ENCODE measurements at regions not wholly inside any gene's neighbourhood (a gene's known extent, or its start where the extent isn't known, plus 50 kb on each side); places are given as distances from the start of the nearest gene placed in this dataset.

DNA sequence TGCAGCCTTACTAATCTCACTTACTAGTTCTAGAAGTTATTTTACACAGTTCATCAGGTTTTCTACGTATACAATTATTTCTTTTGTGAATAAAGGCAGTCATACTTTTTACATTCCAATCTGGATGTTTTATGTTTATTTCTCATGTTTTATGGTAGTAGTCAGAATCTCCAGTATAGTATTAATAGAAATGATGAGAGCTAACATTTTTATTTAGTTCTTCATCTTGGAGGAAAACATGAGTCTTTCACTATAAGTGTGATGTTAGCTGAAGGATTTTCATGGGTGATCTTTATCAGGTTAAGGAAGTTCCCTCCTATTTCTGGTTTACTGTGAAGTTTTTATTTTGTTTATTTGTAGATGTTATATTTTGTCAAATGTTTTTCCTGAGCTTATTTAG is 256.1 kb upstream of the GIMD1 start:
- POLR2A ChIA-PET: no interaction called here

DNA sequence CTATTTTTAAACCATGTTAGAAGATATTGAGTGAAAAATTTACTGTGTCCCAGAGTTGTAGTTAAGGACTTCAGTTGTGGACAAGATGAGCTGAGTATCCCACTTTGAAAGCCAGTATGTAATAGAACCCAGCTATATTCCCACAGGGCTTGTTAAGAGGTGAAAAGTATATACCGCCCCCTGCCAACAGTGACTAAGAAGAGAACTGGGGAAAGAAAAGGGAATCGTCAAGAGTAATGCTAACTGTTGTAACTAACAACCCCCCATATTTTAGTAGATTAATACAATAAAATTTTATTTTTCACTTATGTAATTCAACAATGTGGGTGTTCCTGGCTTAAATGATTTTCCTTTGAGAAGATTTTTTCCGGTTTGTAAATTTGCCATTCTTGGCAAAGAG is 250.4 kb upstream of the GIMD1 start:
- peak; percentile 31 for DNase-seq (ENCODE audit: extremely low spot score)
- ChIA-PET CTCF (interaction anchor here (1.0 kb wide), 1 partner anchor 23 kb away, joined by 3 read pairs; no protein-coding TSS in a partner anchor), POLR2A (no interaction called here)
- TF ChIP-seq ZNF384 (IDR thresholded peaks at IDR 0.05) (no peak), SP1 (IDR thresholded peaks at IDR 0.05) (no peak), TARDBP (IDR thresholded peaks at IDR 0.05) (no peak), LEF1 (IDR thresholded peaks at IDR 0.05; ENCODE audit: borderline replicate concordance) (no peak), ELF4 (IDR thresholded peaks at IDR 0.05) (no peak), NFRKB (IDR thresholded peaks at IDR 0.05) (no peak), HDGF (IDR thresholded peaks at IDR 0.05; ENCODE audit: borderline replicate concordance) (no peak), FOXA1 (IDR thresholded peaks at IDR 0.05) (no peak), CTBP1 (IDR thresholded peaks at IDR 0.05; ENCODE audit: borderline replicate concordance) (no peak), L3MBTL2 (conservative IDR thresholded peaks at IDR 0.05) (no peak), SUZ12 (IDR thresholded peaks at IDR 0.05) (no peak), FOXM1 (IDR thresholded peaks at IDR 0.05; ENCODE audit: borderline replicate concordance) (no peak)
- TF ChIP-seq, protein P1, sequence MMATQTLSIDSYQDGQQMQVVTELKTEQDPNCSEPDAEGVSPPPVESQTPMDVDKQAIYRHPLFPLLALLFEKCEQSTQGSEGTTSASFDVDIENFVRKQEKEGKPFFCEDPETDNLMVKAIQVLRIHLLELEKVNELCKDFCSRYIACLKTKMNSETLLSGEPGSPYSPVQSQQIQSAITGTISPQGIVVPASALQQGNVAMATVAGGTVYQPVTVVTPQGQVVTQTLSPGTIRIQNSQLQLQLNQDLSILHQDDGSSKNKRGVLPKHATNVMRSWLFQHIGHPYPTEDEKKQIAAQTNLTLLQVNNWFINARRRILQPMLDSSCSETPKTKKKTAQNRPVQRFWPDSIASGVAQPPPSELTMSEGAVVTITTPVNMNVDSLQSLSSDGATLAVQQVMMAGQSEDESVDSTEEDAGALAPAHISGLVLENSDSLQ (IDR thresholded peaks at IDR 0.05): no peak

More for the DNA sequence above, 256.1 kb upstream of the GIMD1 start:
- no peak for DNase-seq (ENCODE audit: extremely low spot score)
- CTCF ChIA-PET: no interaction called here
- TF ChIP-seq FOXK2 (IDR thresholded peaks at IDR 0.05) (no peak), NFRKB (IDR thresholded peaks at IDR 0.05) (no peak), HDGF (IDR thresholded peaks at IDR 0.05; ENCODE audit: borderline replicate concordance) (no peak), FOXA1 (IDR thresholded peaks at IDR 0.05) (no peak), SUZ12 (IDR thresholded peaks at IDR 0.05) (no peak), SP1 (IDR thresholded peaks at IDR 0.05) (no peak), BHLHE40 (IDR thresholded peaks at IDR 0.05; ENCODE audit: borderline replicate concordance) (no peak), LEF1 (IDR thresholded peaks at IDR 0.05; ENCODE audit: borderline replicate concordance) (no peak), ARNT (IDR thresholded peaks at IDR 0.05) (no peak)
- TF ChIP-seq, protein P1 (IDR thresholded peaks at IDR 0.05): no peak

- DNase-seq (ENCODE audit: extremely low spot score): no peak
- no peak for TF ChIP-seq FOXM1 (IDR thresholded peaks at IDR 0.05; ENCODE audit: borderline replicate concordance)
- ChIA-PET POLR2A (no interaction called here), CTCF (no interaction called here)
These were observed 247.4 kb upstream of the GIMD1 start for GRCh38 chr4:106615961-106616360.

DNA sequence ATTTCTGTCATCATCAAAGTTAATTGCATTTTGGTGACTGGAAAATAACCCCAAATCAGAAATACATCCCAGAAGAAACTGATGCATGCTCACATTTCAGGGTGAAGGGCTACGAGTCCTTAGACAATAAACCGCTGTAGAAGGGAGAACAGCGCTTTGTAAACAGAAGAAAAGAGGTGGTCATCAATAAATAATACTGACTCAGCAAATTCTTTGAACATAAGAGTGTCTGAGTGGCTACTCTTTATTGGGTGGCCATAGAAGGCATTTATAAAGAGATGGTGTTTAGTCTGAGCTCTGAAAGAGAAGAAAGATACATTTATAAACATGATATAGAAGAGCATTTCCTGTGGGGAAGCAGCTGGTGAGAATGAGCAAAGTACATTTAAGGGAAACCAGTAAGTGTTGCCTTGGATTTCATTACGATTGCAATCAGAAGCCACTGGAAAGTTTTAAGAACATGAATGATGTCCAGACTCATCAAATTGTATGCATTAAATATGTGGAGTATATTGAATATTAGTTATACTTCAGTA is 246.9 kb upstream of the GIMD1 start:
- TF ChIP-seq SP1 (IDR thresholded peaks at IDR 0.05) (no peak), FOXA1 (IDR thresholded peaks at IDR 0.05) (no peak), CTBP1 (IDR thresholded peaks at IDR 0.05; ENCODE audit: borderline replicate concordance) (no peak), HDGF (IDR thresholded peaks at IDR 0.05; ENCODE audit: borderline replicate concordance) (no peak), ZNF384 (IDR thresholded peaks at IDR 0.05) (no peak), FOXK2 (IDR thresholded peaks at IDR 0.05) (no peak), NFRKB (IDR thresholded peaks at IDR 0.05) (no peak), L3MBTL2 (conservative IDR thresholded peaks at IDR 0.05) (no peak), ELF4 (IDR thresholded peaks at IDR 0.05) (no peak), FOXM1 (IDR thresholded peaks at IDR 0.05; ENCODE audit: borderline replicate concordance) (no peak), LEF1 (IDR thresholded peaks at IDR 0.05; ENCODE audit: borderline replicate concordance) (no peak), BHLHE40 (IDR thresholded peaks at IDR 0.05; ENCODE audit: borderline replicate concordance) (no peak), TARDBP (IDR thresholded peaks at IDR 0.05) (no peak), ARNT (IDR thresholded peaks at IDR 0.05) (no peak), SUZ12 (IDR thresholded peaks at IDR 0.05) (no peak)
- TF ChIP-seq, protein P1 (IDR thresholded peaks at IDR 0.05): no peak
- ChIA-PET CTCF (interaction anchor here (1.2 kb wide), 1 partner anchor 12 kb away, joined by 4 read pairs; no protein-coding TSS in a partner anchor), POLR2A (no interaction called here)
- DNase-seq (ENCODE audit: extremely low spot score): no peak

DNA sequence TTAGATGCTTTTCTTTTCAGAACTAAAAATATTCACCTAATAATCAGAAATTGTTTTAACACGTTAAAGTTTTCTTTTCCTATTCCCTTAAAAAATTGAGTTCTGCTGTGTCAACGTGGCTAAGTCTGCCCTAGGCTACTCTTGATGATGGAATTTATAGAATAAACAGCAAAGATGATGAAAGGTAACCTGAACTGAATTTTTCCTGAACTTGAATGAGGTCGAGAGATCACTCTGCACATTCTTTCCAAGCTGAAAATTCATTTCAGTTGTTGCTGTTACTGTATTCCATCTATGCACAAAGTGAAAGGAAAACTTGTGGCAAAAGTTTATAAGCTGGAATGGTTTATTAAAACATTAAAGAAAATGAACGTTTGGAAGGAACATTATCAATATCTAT is 245.9 kb upstream of the GIMD1 start:
- no peak for DNase-seq (ENCODE audit: extremely low spot score)
- ChIA-PET CTCF (interaction anchor here (1.2 kb wide), 1 partner anchor 11 kb away, joined by 4 read pairs; no protein-coding TSS in a partner anchor), POLR2A (no interaction called here)
- TF ChIP-seq SUZ12 (IDR thresholded peaks at IDR 0.05) (no peak), ELF4 (IDR thresholded peaks at IDR 0.05) (no peak), FOXK2 (IDR thresholded peaks at IDR 0.05) (no peak), LEF1 (IDR thresholded peaks at IDR 0.05; ENCODE audit: borderline replicate concordance) (no peak), L3MBTL2 (conservative IDR thresholded peaks at IDR 0.05) (no peak), TARDBP (IDR thresholded peaks at IDR 0.05) (no peak), FOXM1 (IDR thresholded peaks at IDR 0.05; ENCODE audit: borderline replicate concordance) (no peak), BHLHE40 (IDR thresholded peaks at IDR 0.05; ENCODE audit: borderline replicate concordance) (no peak), FOXA1 (IDR thresholded peaks at IDR 0.05) (no peak), NFRKB (IDR thresholded peaks at IDR 0.05) (no peak), SP1 (IDR thresholded peaks at IDR 0.05) (no peak), CTBP1 (IDR thresholded peaks at IDR 0.05; ENCODE audit: borderline replicate concordance) (no peak), HDGF (IDR thresholded peaks at IDR 0.05; ENCODE audit: borderline replicate concordance) (no peak)

GRCh38 chr4:106609917-106610316 is 241.3 kb upstream of the GIMD1 start:
- DNase-seq (ENCODE audit: extremely low spot score): no peak
- POLR2A ChIA-PET: no interaction called here
- no peak for TF ChIP-seq FOXA1 (IDR thresholded peaks at IDR 0.05)
- TF ChIP-seq BHLHE40 (IDR thresholded peaks at IDR 0.05; ENCODE audit: borderline replicate concordance): no peak
- TF ChIP-seq HDGF (IDR thresholded peaks at IDR 0.05; ENCODE audit: borderline replicate concordance): no peak
- TF ChIP-seq NFRKB (IDR thresholded peaks at IDR 0.05): no peak
- TF ChIP-seq TARDBP (IDR thresholded peaks at IDR 0.05): no peak
- TF ChIP-seq ELF4 (IDR thresholded peaks at IDR 0.05): no peak
- no peak for TF ChIP-seq SP1 (IDR thresholded peaks at IDR 0.05)
- no peak for TF ChIP-seq SUZ12 (IDR thresholded peaks at IDR 0.05)
- CTCF ChIA-PET: interaction anchor here (0.6 kb wide), 1 partner anchor 96 kb away, joined by 3 read pairs; no protein-coding TSS in a partner anchor
